BJ (cell line): ENCODE measurements at regions not wholly inside any gene's neighbourhood (a gene's known extent, or its start where the extent isn't known, plus 50 kb on each side); places are given as distances from the start of the nearest gene placed in this dataset.

Source experiments
- CTCF ChIA-PET: fragments of 350-600 bp; formaldehyde crosslinking; extraction: SDS; loops from one replicate; lab custom pipeline; 2021; ENCODE audit warnings: antibody characterized with exemption, inconsistent platforms; lab: Yijun Ruan, JAX
- POLR2A ChIA-PET: fragments of 300-600 bp; sonication (Branson Sonifier 250); formaldehyde crosslinking; extraction: SDS; loops from one replicate; lab custom pipeline; 2021; ENCODE audit warnings: antibody characterized with exemption; lab: Charles Lee
- DNase-seq: peaks from one replicate; pipeline ENCODE4 v3.0.0-alpha.2; 2011; ENCODE audit warnings: low read depth
- H3K27me3 ChIP-seq: 2 replicates; pipeline ENCODE4 v1.6.0; 2011; ENCODE audit warnings: low read length; ENCODE audit not compliant: control insufficient read depth, insufficient read depth
- H3K36me3 ChIP-seq: 2 replicates; pipeline ENCODE4 v1.5.1; 2011; ENCODE audit warnings: low read length; ENCODE audit not compliant: control insufficient read depth, insufficient read depth
- H3K4me3 ChIP-seq: 2 replicates; pipeline ENCODE4 v1.5.1; 2011; ENCODE audit warnings: low read depth, mild to moderate bottlenecking, control low read depth, low read length
- TF ChIP-seq, protein P1 (sequence below): IDR thresholded peaks from 2 replicates; pipeline ENCODE4 v1.5.1; 2011; ENCODE audit warnings: low read depth, mild to moderate bottlenecking, control low read depth, inconsistent platforms, low read length, moderate library complexity; ENCODE audit not compliant: insufficient read depth

- TF ChIP-seq, protein P1, sequence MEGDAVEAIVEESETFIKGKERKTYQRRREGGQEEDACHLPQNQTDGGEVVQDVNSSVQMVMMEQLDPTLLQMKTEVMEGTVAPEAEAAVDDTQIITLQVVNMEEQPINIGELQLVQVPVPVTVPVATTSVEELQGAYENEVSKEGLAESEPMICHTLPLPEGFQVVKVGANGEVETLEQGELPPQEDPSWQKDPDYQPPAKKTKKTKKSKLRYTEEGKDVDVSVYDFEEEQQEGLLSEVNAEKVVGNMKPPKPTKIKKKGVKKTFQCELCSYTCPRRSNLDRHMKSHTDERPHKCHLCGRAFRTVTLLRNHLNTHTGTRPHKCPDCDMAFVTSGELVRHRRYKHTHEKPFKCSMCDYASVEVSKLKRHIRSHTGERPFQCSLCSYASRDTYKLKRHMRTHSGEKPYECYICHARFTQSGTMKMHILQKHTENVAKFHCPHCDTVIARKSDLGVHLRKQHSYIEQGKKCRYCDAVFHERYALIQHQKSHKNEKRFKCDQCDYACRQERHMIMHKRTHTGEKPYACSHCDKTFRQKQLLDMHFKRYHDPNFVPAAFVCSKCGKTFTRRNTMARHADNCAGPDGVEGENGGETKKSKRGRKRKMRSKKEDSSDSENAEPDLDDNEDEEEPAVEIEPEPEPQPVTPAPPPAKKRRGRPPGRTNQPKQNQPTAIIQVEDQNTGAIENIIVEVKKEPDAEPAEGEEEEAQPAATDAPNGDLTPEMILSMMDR, result no peak
- Histone ChIP-seq H3K27me3 (no peaks in the 10 kb centered on the region), H3K4me3 (no peak overlapping the region), H3K36me3 (no peaks in the 10 kb centered on the region)
- DNase-seq, result no peak
- POLR2A ChIA-PET, result no interaction called here
- CTCF ChIA-PET, result no interaction called here
These were observed 209.6 kb downstream of the ERMARD start for GRCh38 chr6:169960886-169961611.

GRCh38 chr6:169960521-169960885 lies 209.1 kb downstream of the ERMARD start:
- Histone ChIP-seq H3K27me3 (no peaks in the 10 kb centered on the region), H3K4me3 (no peak overlapping the region), H3K36me3 (no peaks in the 10 kb centered on the region)
- TF ChIP-seq, protein P1, result no peak
- ChIA-PET CTCF (no interaction called here), POLR2A (no interaction called here)
- no peak for DNase-seq

GRCh38 chr6:169960003-169960344 lies 208.6 kb downstream of the ERMARD start:
- Histone ChIP-seq H3K27me3 (no peaks in the 10 kb centered on the region), H3K4me3 (no peak overlapping the region), H3K36me3 (no peaks in the 10 kb centered on the region)
- ChIA-PET POLR2A (no interaction called here), CTCF (no interaction called here)
- TF ChIP-seq, protein P1, result no peak
- no peak for DNase-seq

DNA sequence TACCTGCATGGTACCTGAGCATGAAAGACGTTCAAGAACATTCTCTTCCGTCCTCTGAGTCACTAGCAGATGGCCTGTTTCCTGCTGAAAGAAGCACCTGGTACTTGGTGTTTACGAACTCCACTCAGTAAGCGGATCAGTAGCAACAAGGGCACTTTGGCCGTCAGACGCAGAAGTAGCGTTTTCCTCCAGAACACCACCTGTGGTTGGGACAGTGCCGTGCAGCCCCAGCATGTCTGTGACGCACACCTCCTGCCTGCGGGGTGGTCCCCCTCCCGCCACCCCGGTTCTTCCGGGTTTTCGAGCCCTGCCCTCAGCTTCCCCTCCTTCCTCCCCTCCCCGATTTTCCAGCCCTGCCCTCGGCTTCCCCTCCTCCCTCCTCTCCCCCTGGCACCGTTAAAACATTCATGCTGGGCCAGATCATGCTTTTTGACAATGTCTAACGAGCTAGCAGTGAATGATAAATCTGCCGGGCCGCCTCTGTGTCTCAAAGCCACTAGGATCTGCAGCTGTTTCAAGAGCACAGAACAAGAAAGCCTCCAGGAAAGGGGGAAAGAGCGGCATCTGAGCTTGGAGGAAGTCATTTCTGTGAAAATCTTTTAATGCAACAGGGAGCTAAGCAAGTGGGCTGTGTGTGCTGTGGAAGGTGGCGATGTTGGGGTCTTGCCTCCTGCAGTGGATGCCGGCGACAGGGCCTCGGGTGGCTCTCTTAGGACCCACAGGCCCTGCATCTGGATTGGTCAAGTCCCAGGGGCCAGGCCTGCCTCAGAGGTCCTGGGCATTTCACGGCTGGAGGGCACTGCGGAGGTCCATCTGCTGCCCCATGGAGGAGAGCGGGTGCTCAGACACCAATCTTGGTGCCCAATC lies 207.9 kb downstream of the ERMARD start:
- no peak for DNase-seq
- CTCF ChIA-PET, result no interaction called here
- no peaks in the 10 kb centered on the region for H3K36me3 ChIP-seq
- TF ChIP-seq, protein P1, result no peak
- no peak overlapping the region for H3K4me3 ChIP-seq
- no peaks in the 10 kb centered on the region for H3K27me3 ChIP-seq
- POLR2A ChIA-PET, result no interaction called here

DNA sequence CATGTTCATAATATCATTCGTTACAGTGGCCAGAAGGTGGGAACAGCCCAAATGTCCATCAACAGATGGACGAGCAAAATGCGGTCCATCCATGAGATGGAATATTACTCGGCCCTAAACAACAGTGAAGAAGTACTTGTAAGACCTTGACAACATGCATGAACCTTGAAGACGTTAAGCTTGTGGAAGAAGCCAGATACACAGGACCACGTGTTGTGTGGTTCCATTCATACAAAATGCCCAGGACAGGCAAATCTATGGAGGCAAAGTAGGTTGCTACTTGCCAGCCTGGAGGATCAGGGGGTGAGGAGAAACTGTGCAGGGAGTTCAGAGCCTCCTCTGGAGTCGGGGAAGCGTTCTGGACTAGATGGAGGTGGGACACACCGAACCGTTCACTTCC lies 207.1 kb downstream of the ERMARD start:
- no peak for DNase-seq
- TF ChIP-seq, protein P1, result no peak
- ChIA-PET CTCF (no interaction called here), POLR2A (no interaction called here)
- H3K4me3 ChIP-seq, result no peak overlapping the region
- no peaks in the 10 kb centered on the region for H3K36me3 ChIP-seq
- H3K27me3 ChIP-seq, result no peaks in the 10 kb centered on the region
